ENCODE measurements at regions not wholly inside any gene's neighbourhood (a gene's known extent, or its start where the extent isn't known, plus 50 kb on each side); places are given as distances from the start of the nearest gene placed in this dataset.

DNA sequence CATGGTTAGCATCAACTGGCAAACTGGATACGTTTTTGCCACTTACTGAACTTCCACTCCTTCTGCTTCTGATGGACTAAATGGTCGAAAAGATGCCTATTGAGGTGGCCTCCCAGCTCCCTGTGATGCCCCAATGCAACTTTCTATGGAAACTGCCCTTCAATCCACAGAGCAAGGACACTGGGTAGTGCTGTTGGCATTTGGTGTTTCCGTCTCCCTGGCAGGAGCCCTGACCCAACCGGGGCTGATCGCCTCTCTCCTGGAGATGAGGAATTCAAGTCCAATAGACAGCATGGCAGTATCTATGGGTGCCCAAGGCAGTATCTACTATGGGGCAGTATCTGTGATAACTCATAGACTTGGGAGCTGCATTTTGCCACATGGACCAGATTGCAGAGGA, 116.3 kb upstream of the IRX3 start:
- WGBS, 2 donors: 81 to 86% methylated on average over 5 of the region's 5 CpGs
- TF ChIP-seq, protein P1, sequence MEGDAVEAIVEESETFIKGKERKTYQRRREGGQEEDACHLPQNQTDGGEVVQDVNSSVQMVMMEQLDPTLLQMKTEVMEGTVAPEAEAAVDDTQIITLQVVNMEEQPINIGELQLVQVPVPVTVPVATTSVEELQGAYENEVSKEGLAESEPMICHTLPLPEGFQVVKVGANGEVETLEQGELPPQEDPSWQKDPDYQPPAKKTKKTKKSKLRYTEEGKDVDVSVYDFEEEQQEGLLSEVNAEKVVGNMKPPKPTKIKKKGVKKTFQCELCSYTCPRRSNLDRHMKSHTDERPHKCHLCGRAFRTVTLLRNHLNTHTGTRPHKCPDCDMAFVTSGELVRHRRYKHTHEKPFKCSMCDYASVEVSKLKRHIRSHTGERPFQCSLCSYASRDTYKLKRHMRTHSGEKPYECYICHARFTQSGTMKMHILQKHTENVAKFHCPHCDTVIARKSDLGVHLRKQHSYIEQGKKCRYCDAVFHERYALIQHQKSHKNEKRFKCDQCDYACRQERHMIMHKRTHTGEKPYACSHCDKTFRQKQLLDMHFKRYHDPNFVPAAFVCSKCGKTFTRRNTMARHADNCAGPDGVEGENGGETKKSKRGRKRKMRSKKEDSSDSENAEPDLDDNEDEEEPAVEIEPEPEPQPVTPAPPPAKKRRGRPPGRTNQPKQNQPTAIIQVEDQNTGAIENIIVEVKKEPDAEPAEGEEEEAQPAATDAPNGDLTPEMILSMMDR (IDR thresholded peaks at IDR 0.05; ENCODE audit: control extremely low read depth, extremely low read depth): no peak
- Histone ChIP-seq H3K4me3 (no peak overlapping the region), H3K27ac (ENCODE audit: low read depth in 1 of 2, low read length in 1 of 2) (no peak overlapping the region), H3K9me3 (ENCODE audit: control insufficient read depth in 4 of 4, insufficient read depth in 3 of 4, low read length in 3 of 4) (no peaks in the 10 kb centered on the region), H3K27me3 (ENCODE audit: control insufficient read depth in 3 of 3, insufficient read depth in 3 of 3, low read length in 2 of 3) (no peaks in the 10 kb centered on the region), H3K9ac (ENCODE audit: insufficient read depth in 1 of 2, low read length in 2 of 2) (no peak overlapping the region), H3K36me3 (ENCODE audit: control insufficient read depth in 4 of 4, insufficient read depth in 4 of 4, low read length in 4 of 4) (no peaks in the 10 kb centered on the region), H3K4me1 (ENCODE audit: control insufficient read depth in 5 of 5, insufficient read depth in 5 of 5, low read length in 5 of 5) (no peaks in the 10 kb centered on the region)
- no peak for ATAC-seq (ENCODE audit: insufficient read depth, low FRiP score)
- no peak for DNase-seq

DNA sequence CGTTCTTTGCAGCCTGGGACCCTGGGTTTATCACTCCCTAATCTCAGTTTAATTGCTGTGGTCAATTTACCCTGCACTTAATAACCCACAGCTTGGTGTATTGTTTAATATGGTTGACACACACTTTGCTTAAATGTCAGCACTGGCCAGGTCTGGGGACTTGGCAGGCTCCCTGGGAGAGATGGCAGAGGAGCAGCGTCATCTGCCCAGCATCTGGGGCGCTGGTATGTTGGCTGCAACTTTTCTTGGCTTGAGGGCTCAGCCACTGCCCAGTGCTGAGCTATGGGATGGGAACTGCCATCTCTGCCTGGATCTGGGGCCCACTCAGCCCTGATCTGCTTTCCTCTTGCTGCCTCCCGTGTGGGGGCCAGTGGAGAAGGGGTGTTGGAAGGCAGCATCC, 115.7 kb upstream of the IRX3 start:
- Histone ChIP-seq H3K27ac (ENCODE audit: low read depth in 1 of 2, low read length in 1 of 2) (no peak overlapping the region), H3K27me3 (ENCODE audit: control insufficient read depth in 3 of 3, insufficient read depth in 3 of 3, low read length in 2 of 3) (no peaks in the 10 kb centered on the region), H3K36me3 (ENCODE audit: control insufficient read depth in 4 of 4, insufficient read depth in 4 of 4, low read length in 4 of 4) (no peaks in the 10 kb centered on the region), H3K4me1 (ENCODE audit: control insufficient read depth in 5 of 5, insufficient read depth in 5 of 5, low read length in 5 of 5) (no peaks in the 10 kb centered on the region), H3K9ac (ENCODE audit: insufficient read depth in 1 of 2, low read length in 2 of 2) (no peak overlapping the region), H3K4me3 (no peak overlapping the region), H3K9me3 (ENCODE audit: control insufficient read depth in 4 of 4, insufficient read depth in 3 of 4, low read length in 3 of 4) (no peaks in the 10 kb centered on the region)
- no peak for DNase-seq
- WGBS, 2 donors: 76 to 81% methylated on average over 4 of the region's 4 CpGs
- TF ChIP-seq, protein P1 (IDR thresholded peaks at IDR 0.05; ENCODE audit: control extremely low read depth, extremely low read depth): no peak
- ATAC-seq (ENCODE audit: insufficient read depth, low FRiP score): no peak

DNA sequence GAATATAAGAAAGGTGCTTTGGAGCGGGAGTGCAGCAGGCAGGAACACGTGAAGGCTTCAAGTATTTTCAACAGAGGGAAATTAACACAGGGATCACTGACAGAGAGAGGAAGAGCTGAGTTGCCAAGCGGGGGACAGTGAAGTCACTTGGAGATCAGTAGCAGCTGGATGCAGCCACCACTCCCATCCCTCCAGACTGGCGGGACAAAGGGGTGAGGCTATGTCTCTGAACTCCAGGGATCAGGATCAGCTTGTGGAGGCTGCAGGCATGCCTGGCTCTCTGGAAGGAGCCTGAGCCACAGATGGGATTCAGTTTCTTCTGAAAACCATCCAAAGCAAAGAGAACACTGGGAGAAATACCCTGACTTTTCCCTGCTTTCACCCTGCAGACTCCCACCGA, 113.7 kb upstream of the IRX3 start:
- no peaks in the 10 kb centered on the region for H3K27me3 ChIP-seq (ENCODE audit: control insufficient read depth in 3 of 3, insufficient read depth in 3 of 3, low read length in 2 of 3)
- no peak overlapping the region for H3K9ac ChIP-seq (ENCODE audit: insufficient read depth in 1 of 2, low read length in 2 of 2)
- H3K36me3 ChIP-seq (ENCODE audit: control insufficient read depth in 4 of 4, insufficient read depth in 4 of 4, low read length in 4 of 4): no peaks in the 10 kb centered on the region
- no peak overlapping the region for H3K27ac ChIP-seq (ENCODE audit: low read depth in 1 of 2, low read length in 1 of 2)
- no peaks in the 10 kb centered on the region for H3K9me3 ChIP-seq (ENCODE audit: control insufficient read depth in 4 of 4, insufficient read depth in 3 of 4, low read length in 3 of 4)
- H3K4me3 ChIP-seq: no peak overlapping the region
- TF ChIP-seq, protein P1 (IDR thresholded peaks at IDR 0.05; ENCODE audit: control extremely low read depth, extremely low read depth): no peak
- ATAC-seq (ENCODE audit: insufficient read depth, low FRiP score) (no peak), DNase-seq (no peak)
- H3K4me1 ChIP-seq (ENCODE audit: control insufficient read depth in 5 of 5, insufficient read depth in 5 of 5, low read length in 5 of 5): no peaks in the 10 kb centered on the region
- WGBS, 2 donors: 76 to 84% methylated on average over 5 of the region's 5 CpGs

DNA sequence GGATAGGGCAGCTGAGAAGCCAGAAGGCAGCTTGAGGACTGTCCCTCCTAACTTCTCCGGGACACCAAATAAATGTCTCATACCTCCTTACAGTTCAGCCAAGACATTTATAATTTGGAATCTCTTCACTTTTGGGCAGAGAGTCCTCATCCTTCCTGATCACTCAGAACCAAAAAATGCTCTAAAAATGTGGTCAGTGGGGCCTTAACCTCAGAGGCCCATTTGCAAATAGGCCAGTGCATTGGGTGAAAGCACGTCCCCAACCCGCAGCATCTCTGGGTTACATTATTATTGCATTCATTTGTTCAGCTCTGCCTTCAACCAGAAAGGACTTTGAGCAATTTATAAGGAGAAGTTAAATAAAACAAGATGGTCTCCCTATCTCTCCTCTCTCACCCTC, 112.4 kb upstream of the IRX3 start:
- H3K4me1 ChIP-seq (ENCODE audit: control insufficient read depth in 5 of 5, insufficient read depth in 5 of 5, low read length in 5 of 5): no peaks in the 10 kb centered on the region
- no peaks in the 10 kb centered on the region for H3K27me3 ChIP-seq (ENCODE audit: control insufficient read depth in 3 of 3, insufficient read depth in 3 of 3, low read length in 2 of 3)
- no peak overlapping the region for H3K27ac ChIP-seq (ENCODE audit: low read depth in 1 of 2, low read length in 1 of 2)
- H3K36me3 ChIP-seq (ENCODE audit: control insufficient read depth in 4 of 4, insufficient read depth in 4 of 4, low read length in 4 of 4): no peaks in the 10 kb centered on the region
- H3K4me3 ChIP-seq: no peak overlapping the region
- 92 to 94% methylated on average over 3 of the region's 3 CpGs for WGBS, 2 donors
- DNase-seq (no peak), ATAC-seq (ENCODE audit: insufficient read depth, low FRiP score) (no peak)
- no peak overlapping the region for H3K9ac ChIP-seq (ENCODE audit: insufficient read depth in 1 of 2, low read length in 2 of 2)
- H3K9me3 ChIP-seq (ENCODE audit: control insufficient read depth in 4 of 4, insufficient read depth in 3 of 4, low read length in 3 of 4): no peaks in the 10 kb centered on the region
- TF ChIP-seq, protein P1 (IDR thresholded peaks at IDR 0.05; ENCODE audit: control extremely low read depth, extremely low read depth): no peak
